PC-3 (cell line): ENCODE measurements at regions not wholly inside any gene's neighbourhood (a gene's known extent, or its start where the extent isn't known, plus 50 kb on each side); places are given as distances from the start of the nearest gene placed in this dataset.

Experiments
- CTCF ChIP-seq: fragments of 300-600 bp; sonication (generic); conservative IDR thresholded peaks from 2 replicates; pipeline ENCODE4 v1.5.1; 2017; ENCODE audit warnings: antibody characterized with exemption, low read depth, mild to moderate bottlenecking, low read length
- EZH2phosphoT487 ChIP-seq: fragments of 300-600 bp; sonication (generic); IDR thresholded peaks from 2 replicates; pipeline ENCODE4 v1.6.1; 2018; ENCODE audit warnings: mild to moderate bottlenecking, antibody characterized with exemption, low read length, borderline replicate concordance

DNA sequence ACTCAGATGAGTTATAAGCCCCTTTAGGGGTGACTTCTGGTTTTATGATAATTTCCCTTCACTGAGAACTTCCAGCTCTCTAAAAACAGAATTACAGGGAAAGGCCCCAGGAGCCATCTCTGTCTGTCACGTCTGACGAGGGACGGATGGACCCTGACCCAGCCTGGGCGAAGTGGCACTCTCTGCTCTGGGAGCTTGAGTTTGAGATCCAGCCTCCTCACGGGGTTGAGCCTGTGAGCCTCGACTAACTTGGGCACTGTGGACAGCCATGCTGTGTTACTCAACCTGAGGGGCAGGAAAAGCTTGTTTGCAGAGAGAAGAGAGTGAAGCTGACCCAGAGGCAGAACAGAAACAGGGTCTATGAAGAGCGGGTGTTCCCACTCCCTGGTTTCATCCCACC, 54.6 kb upstream of the MNX1 start:
- TF ChIP-seq CTCF: no peak
- no peak for TF ChIP-seq EZH2phosphoT487
